ENCODE measurements at regions not wholly inside any gene's neighbourhood (a gene's known extent, or its start where the extent isn't known, plus 50 kb on each side); places are given as distances from the start of the nearest gene placed in this dataset.

DNA sequence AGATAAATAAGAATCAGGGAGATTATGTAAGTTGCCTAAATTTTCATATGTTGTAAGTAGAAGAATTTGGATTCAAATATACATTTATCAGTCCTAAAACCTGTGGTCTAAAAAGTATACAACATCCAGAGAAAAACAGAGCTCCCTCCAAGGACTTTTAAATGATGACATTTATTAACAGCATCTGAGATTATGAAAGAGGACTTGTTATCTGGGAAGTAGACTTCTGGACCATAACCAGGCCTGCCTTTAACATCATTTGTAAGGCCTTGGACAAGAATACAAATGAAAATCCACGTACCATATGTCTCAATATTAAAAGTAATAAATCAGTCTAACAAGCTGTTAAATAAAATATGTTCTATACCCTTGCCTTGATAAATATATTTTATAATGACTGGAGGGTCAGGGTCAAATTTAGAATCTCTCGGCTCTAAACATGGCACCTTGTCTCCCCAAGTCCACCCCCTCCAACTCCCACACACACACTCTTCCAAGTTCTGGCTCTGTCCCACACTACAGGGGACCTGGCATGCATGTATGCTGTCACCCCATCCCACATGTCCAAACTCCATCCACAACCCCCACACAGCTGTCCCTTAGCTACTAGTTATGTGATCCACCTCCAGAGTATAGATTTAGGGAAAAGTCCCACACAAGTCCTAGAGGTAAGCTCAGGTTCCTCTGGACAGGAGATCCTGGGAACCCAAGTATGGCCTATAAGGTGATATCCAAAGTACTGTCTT is 382.6 kb downstream of the CDH2 start:
- no peaks in the 10 kb centered on the region for H3K27me3 Mint-ChIP-seq
- H3K4me1 Mint-ChIP-seq (ENCODE audit: low read depth): peaks cover 49% of the 10 kb centered on the region
- H3K27ac Mint-ChIP-seq: no peak overlapping the region
- no peak overlapping the region for H3K4me3 Mint-ChIP-seq (ENCODE audit: low read depth)
- H3K36me3 Mint-ChIP-seq (ENCODE audit: insufficient read depth): no peaks in the 10 kb centered on the region
- H3K9me3 Mint-ChIP-seq (ENCODE audit: low read depth): no peaks in the 10 kb centered on the region
- DNase-seq (ENCODE audit: low spot score, unreplicated experiment): no peak
- TF ChIP-seq, protein P1, sequence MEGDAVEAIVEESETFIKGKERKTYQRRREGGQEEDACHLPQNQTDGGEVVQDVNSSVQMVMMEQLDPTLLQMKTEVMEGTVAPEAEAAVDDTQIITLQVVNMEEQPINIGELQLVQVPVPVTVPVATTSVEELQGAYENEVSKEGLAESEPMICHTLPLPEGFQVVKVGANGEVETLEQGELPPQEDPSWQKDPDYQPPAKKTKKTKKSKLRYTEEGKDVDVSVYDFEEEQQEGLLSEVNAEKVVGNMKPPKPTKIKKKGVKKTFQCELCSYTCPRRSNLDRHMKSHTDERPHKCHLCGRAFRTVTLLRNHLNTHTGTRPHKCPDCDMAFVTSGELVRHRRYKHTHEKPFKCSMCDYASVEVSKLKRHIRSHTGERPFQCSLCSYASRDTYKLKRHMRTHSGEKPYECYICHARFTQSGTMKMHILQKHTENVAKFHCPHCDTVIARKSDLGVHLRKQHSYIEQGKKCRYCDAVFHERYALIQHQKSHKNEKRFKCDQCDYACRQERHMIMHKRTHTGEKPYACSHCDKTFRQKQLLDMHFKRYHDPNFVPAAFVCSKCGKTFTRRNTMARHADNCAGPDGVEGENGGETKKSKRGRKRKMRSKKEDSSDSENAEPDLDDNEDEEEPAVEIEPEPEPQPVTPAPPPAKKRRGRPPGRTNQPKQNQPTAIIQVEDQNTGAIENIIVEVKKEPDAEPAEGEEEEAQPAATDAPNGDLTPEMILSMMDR (IDR thresholded peaks at IDR 0.05; ENCODE audit: unreplicated experiment): no peak

DNA sequence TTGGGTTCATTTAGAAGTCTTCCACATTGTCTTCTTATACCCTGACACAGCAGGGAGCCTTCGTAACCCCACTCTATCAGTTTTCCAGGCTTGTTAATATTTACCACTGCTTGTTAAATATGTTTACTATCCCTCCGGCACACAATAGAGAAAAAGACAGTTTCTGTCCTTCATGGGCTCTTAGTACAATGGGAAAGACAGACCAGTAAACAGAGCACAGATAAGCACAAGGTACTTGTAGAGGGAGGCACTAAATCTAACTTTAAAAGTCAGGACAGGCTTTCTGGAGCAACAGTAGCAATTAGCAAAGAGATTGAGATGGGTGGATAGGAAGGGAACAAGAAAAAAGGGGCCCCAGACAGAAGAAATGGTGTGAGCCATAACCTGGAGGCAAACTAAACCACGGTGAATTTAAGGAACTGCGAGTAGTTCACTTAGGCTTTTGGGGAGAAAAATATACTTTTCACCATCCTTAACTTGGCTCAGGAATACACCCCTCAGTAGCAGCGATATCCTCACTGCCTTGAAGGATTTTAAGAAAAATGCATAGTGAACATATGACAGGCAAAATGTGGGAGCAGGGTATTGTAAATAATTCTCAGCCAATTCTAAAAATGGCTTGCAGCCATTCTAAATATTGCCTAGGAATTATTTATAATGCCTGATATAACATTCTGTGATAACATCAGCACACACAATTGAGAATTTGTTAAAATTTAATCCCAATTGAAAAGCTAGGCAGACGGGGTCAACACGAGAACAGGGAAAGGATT is 383.7 kb downstream of the CDH2 start:
- no peak for DNase-seq (ENCODE audit: low spot score, unreplicated experiment)

DNA sequence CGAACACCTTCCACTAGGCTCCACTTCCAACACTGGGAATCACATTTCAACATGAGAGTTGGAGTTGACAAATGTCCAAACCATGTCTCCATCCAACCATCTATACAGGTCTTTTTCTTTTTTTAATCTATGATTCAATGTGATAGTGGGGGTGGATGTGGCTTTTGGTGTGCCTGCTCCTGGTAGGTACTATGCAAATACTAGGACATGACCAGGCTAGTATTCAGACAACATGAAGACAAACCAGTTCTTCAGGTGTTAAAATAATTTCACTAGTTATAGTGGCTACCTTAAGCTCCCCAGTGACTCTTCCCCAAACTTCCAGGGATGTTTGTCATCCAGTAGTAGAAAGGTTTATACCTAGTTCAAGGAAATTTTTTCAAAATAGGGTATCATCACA is 387.5 kb downstream of the CDH2 start:
- H3K9me3 Mint-ChIP-seq (ENCODE audit: low read depth): no peaks in the 10 kb centered on the region
- peaks cover 41% of the 10 kb centered on the region for H3K4me1 Mint-ChIP-seq (ENCODE audit: low read depth)
- H3K27me3 Mint-ChIP-seq: peaks cover 13% of the 10 kb centered on the region
- no peak overlapping the region for H3K27ac Mint-ChIP-seq
- H3K4me3 Mint-ChIP-seq (ENCODE audit: low read depth): no peak overlapping the region
- no peak for DNase-seq (ENCODE audit: low spot score, unreplicated experiment)
- TF ChIP-seq, protein P1 (IDR thresholded peaks at IDR 0.05; ENCODE audit: unreplicated experiment): no peak
- H3K36me3 Mint-ChIP-seq (ENCODE audit: insufficient read depth): no peaks in the 10 kb centered on the region

More for the DNA sequence above, 383.7 kb downstream of the CDH2 start:
- Mint-ChIP-seq H3K27me3 (no peaks in the 10 kb centered on the region), H3K4me3 (ENCODE audit: low read depth) (no peak overlapping the region), H3K27ac (peak overlapping the region; percentile 1), H3K9me3 (ENCODE audit: low read depth) (no peaks in the 10 kb centered on the region), H3K36me3 (ENCODE audit: insufficient read depth) (no peaks in the 10 kb centered on the region), H3K4me1 (ENCODE audit: low read depth) (peaks cover 50% of the 10 kb centered on the region)
- TF ChIP-seq, protein P1 (IDR thresholded peaks at IDR 0.05; ENCODE audit: unreplicated experiment): no peak

DNA sequence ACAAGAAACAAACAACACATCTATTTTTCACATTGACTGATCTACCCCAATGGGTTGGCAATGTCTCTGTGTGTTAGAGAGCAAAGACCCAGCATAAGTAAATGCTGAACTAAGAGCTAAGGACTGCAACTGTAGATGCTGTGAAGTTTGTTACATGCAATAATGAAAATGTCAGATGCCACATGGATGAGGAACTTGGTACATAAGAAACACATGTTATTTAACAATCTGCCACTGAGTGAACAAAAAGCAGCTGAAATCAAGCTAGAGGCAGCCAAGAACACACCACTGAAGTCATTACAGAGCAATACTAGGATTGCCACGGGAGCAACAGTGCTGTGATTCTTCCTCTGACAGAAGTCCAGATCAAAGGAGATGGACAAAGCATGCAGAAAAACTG is 389.4 kb downstream of the CDH2 start:
- H3K9me3 Mint-ChIP-seq (ENCODE audit: low read depth): no peaks in the 10 kb centered on the region

DNA sequence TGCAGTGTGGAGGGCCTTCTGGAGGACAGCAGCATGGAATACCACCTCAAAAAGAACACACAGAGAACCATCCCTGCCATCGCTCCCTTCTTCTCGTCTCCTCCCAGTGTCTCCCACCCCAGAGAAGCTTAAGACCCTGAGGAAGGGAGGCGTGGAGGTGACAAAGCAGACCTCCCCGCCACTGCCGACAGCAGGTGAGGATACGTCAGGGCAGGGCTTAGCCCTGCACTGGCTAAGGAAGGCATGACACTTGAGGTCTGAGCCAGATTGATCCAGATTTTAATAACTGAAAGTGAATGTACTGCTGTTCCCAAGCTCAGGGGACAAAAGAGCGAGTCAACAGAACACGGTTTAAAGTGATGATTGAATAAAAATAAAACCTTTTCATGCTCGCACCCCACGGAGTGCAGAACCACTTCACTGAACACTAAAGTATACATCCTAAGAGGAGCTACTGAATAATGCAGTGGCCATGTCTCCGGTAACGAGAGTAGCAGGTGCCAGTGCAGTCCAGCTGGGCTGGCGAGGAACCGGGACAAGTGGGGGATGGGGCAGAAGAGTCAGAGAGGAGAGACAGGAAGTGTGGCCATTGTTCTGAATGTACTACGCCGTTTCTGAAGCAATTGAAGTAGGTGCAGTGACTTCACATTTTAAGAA is 391.0 kb downstream of the CDH2 start:
- no peaks in the 10 kb centered on the region for H3K36me3 Mint-ChIP-seq (ENCODE audit: insufficient read depth)
- peaks cover 13% of the 10 kb centered on the region for H3K27me3 Mint-ChIP-seq
- H3K4me1 Mint-ChIP-seq (ENCODE audit: low read depth): peaks cover 14% of the 10 kb centered on the region
- TF ChIP-seq, protein P1 (IDR thresholded peaks at IDR 0.05; ENCODE audit: unreplicated experiment): no peak
- H3K9me3 Mint-ChIP-seq (ENCODE audit: low read depth): no peaks in the 10 kb centered on the region
- DNase-seq (ENCODE audit: low spot score, unreplicated experiment): no peak
- H3K27ac Mint-ChIP-seq: no peak overlapping the region
- H3K4me3 Mint-ChIP-seq (ENCODE audit: low read depth): no peak overlapping the region

More for the DNA sequence above, 389.4 kb downstream of the CDH2 start:
- H3K4me3 Mint-ChIP-seq (ENCODE audit: low read depth): no peak overlapping the region
- H3K27me3 Mint-ChIP-seq: peaks cover 13% of the 10 kb centered on the region
- TF ChIP-seq, protein P1 (IDR thresholded peaks at IDR 0.05; ENCODE audit: unreplicated experiment): no peak
- H3K27ac Mint-ChIP-seq: no peak overlapping the region
- H3K36me3 Mint-ChIP-seq (ENCODE audit: insufficient read depth): no peaks in the 10 kb centered on the region
- DNase-seq (ENCODE audit: low spot score, unreplicated experiment): no peak
- peaks cover 27% of the 10 kb centered on the region for H3K4me1 Mint-ChIP-seq (ENCODE audit: low read depth)
